WTC11 (cell line): ENCODE measurements at regions not wholly inside any gene's neighbourhood (a gene's known extent, or its start where the extent isn't known, plus 50 kb on each side); places are given as distances from the start of the nearest gene placed in this dataset.

Experiments
- ETV6 ChIP-seq: sonication (generic); formaldehyde crosslinking; IDR thresholded peaks from 2 replicates; pipeline ENCODE4 v1.8.1; 2022; ENCODE audit warnings: mild to moderate bottlenecking, missing genetic modification reagents
- NFE2L1 ChIP-seq: sonication (generic); formaldehyde crosslinking; IDR thresholded peaks from 2 replicates; pipeline ENCODE4 v1.8.1; 2023; ENCODE audit warnings: missing genetic modification reagents
- SMAD3 ChIP-seq: sonication (generic); formaldehyde crosslinking; IDR thresholded peaks from 2 replicates; pipeline ENCODE4 v1.8.0; 2022; ENCODE audit warnings: missing genetic modification reagents, mild to moderate bottlenecking, borderline replicate concordance
- TEAD1 ChIP-seq: sonication (generic); formaldehyde crosslinking; IDR thresholded peaks from 2 replicates; pipeline ENCODE4 v1.8.0; 2022; ENCODE audit warnings: mild to moderate bottlenecking, missing genetic modification reagents
- TF ChIP-seq, protein P1 (sequence below): sonication (generic); formaldehyde crosslinking; IDR thresholded peaks from 2 replicates; pipeline ENCODE4 v1.8.0; 2022; ENCODE audit warnings: mild to moderate bottlenecking, missing genetic modification reagents
- TF ChIP-seq, protein P2 (sequence below): fragments of 200-600 bp; IDR thresholded peaks from 2 replicates; pipeline ENCODE4 v1.8.0; 2022; ENCODE audit warnings: antibody characterized with exemption
- TF ChIP-seq, protein P3 (sequence below): sonication (generic); formaldehyde crosslinking; IDR thresholded peaks from 2 replicates; pipeline ENCODE4 v1.8.1; 2022; ENCODE audit warnings: missing genetic modification reagents, borderline replicate concordance
- TF ChIP-seq, protein P4 (sequence below): sonication (generic); formaldehyde crosslinking; IDR thresholded peaks from 2 replicates; pipeline ENCODE4 v1.8.1; 2022; ENCODE audit warnings: low read depth, missing genetic modification reagents, borderline replicate concordance
- TF ChIP-seq, protein P5 (sequence below): sonication (generic); formaldehyde crosslinking; IDR thresholded peaks from 2 replicates; pipeline ENCODE4 v1.8.1; 2022; ENCODE audit warnings: low read depth, mild to moderate bottlenecking, moderate library complexity, missing genetic modification reagents, borderline replicate concordance

DNA sequence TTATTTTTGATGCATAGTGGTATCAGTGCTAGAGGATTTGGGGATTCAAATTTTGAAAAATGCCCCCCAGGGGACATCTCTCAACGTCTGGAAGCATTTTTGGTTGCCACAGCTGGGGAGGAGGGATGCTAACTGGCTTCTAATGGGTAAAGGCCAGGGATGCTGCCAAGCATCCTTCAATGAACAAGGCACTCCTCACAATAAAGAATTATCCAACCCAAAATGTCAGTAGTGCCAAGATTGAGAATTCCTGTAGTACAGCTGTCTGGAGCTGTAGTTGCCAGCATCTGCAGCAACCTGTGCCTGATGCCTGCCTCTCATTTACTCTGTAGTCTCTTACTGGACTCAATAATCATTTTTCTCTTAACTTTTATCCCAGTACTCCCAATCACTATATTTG is 53.5 kb downstream of the SEPTIN7 start:
- TF ChIP-seq, protein P1, sequence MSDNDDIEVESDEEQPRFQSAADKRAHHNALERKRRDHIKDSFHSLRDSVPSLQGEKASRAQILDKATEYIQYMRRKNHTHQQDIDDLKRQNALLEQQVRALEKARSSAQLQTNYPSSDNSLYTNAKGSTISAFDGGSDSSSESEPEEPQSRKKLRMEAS (CRISPR knock-in tag), result no peak
- TF ChIP-seq, protein P2, sequence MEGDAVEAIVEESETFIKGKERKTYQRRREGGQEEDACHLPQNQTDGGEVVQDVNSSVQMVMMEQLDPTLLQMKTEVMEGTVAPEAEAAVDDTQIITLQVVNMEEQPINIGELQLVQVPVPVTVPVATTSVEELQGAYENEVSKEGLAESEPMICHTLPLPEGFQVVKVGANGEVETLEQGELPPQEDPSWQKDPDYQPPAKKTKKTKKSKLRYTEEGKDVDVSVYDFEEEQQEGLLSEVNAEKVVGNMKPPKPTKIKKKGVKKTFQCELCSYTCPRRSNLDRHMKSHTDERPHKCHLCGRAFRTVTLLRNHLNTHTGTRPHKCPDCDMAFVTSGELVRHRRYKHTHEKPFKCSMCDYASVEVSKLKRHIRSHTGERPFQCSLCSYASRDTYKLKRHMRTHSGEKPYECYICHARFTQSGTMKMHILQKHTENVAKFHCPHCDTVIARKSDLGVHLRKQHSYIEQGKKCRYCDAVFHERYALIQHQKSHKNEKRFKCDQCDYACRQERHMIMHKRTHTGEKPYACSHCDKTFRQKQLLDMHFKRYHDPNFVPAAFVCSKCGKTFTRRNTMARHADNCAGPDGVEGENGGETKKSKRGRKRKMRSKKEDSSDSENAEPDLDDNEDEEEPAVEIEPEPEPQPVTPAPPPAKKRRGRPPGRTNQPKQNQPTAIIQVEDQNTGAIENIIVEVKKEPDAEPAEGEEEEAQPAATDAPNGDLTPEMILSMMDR, result no peak
- TF ChIP-seq NFE2L1 (CRISPR knock-in tag), result no peak
- no peak for TF ChIP-seq TEAD1 (CRISPR knock-in tag)
- TF ChIP-seq, protein P3, sequence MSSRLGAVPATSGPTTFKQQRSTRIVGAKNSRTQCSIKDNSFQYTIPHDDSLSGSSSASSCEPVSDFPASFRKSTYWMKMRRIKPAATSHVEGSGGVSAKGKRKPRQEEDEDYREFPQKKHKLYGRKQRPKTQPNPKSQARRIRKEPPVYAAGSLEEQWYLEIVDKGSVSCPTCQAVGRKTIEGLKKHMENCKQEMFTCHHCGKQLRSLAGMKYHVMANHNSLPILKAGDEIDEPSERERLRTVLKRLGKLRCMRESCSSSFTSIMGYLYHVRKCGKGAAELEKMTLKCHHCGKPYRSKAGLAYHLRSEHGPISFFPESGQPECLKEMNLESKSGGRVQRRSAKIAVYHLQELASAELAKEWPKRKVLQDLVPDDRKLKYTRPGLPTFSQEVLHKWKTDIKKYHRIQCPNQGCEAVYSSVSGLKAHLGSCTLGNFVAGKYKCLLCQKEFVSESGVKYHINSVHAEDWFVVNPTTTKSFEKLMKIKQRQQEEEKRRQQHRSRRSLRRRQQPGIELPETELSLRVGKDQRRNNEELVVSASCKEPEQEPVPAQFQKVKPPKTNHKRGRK, result no peak
- TF ChIP-seq SMAD3 (CRISPR knock-in tag), result no peak
- TF ChIP-seq, protein P4, sequence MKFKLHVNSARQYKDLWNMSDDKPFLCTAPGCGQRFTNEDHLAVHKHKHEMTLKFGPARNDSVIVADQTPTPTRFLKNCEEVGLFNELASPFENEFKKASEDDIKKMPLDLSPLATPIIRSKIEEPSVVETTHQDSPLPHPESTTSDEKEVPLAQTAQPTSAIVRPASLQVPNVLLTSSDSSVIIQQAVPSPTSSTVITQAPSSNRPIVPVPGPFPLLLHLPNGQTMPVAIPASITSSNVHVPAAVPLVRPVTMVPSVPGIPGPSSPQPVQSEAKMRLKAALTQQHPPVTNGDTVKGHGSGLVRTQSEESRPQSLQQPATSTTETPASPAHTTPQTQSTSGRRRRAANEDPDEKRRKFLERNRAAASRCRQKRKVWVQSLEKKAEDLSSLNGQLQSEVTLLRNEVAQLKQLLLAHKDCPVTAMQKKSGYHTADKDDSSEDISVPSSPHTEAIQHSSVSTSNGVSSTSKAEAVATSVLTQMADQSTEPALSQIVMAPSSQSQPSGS (CRISPR knock-in tag), result no peak
- no peak for TF ChIP-seq ETV6 (CRISPR knock-in tag)
- TF ChIP-seq, protein P5, sequence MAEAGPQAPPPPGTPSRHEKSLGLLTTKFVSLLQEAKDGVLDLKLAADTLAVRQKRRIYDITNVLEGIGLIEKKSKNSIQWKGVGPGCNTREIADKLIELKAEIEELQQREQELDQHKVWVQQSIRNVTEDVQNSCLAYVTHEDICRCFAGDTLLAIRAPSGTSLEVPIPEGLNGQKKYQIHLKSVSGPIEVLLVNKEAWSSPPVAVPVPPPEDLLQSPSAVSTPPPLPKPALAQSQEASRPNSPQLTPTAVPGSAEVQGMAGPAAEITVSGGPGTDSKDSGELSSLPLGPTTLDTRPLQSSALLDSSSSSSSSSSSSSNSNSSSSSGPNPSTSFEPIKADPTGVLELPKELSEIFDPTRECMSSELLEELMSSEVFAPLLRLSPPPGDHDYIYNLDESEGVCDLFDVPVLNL (CRISPR knock-in tag), result no peak
